ENCODE measurements at regions not wholly inside any gene's neighbourhood (a gene's known extent, or its start where the extent isn't known, plus 50 kb on each side); places are given as distances from the start of the nearest gene placed in this dataset.
A peak's percentile ranks its signal among the peaks of the same experiment; 100 is the strongest.

GRCh38 chr2:150895968-150896367 lies 365.7 kb downstream of the RBM43 start:
- Histone ChIP-seq H2AFZ (ENCODE audit: low read length) (no peak overlapping the region), H3K4me2 (ENCODE audit: insufficient read depth, low read length) (no peak overlapping the region), H3K27ac (ENCODE audit: low read depth, low read length) (no peak overlapping the region), H3K27me3 (ENCODE audit: insufficient read depth, low read length) (no peaks in the 10 kb centered on the region), H3K4me3 (ENCODE audit: insufficient read depth, low read length) (no peak overlapping the region), H3K4me1 (ENCODE audit: insufficient read depth, low read length) (no peaks in the 10 kb centered on the region), H4K20me1 (ENCODE audit: insufficient read depth, low read length) (no peaks in the 10 kb centered on the region), H3K79me2 (ENCODE audit: insufficient read depth, low read length) (no peaks in the 10 kb centered on the region), H3K9me3 (ENCODE audit: low read depth, low read length) (no peaks in the 10 kb centered on the region), H3K36me3 (ENCODE audit: insufficient read depth, low read length) (no peaks in the 10 kb centered on the region)
- no peak for DNase-seq (ENCODE audit: insufficient read length, low spot score, missing footprints)
- TF ChIP-seq CTCF (IDR thresholded peaks at IDR 0.05; ENCODE audit: extremely low read depth, low read depth, low read length): no peak

DNA sequence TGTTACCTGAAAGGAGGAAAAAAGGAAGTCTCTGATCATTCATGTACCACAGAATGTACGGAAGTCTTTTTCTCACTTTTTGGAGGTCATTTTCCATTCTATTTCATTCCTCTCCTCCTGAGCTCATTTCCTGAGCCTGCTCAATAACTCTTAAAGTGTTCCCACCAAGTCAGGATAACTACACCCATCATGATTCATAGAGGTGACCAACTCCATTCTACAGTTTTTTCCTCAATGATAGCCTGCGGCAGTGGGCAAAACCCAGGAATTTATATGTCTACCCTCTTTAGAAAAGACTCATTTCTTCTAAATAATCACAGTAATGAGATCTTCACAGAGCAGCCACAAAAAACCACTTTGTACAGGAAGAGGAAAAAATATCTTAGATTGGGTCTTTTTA lies 372.5 kb downstream of the RBM43 start:
- no peaks in the 10 kb centered on the region for H3K9me3 ChIP-seq (ENCODE audit: low read depth, low read length)
- H2AFZ ChIP-seq (ENCODE audit: low read length): no peak overlapping the region
- no peak for TF ChIP-seq CTCF (IDR thresholded peaks at IDR 0.05; ENCODE audit: extremely low read depth, low read depth, low read length)
- H3K4me2 ChIP-seq (ENCODE audit: insufficient read depth, low read length): no peak overlapping the region
- peaks cover 27% of the 10 kb centered on the region for H3K4me1 ChIP-seq (ENCODE audit: insufficient read depth, low read length)
- no peaks in the 10 kb centered on the region for H3K36me3 ChIP-seq (ENCODE audit: insufficient read depth, low read length)
- H3K4me3 ChIP-seq (ENCODE audit: insufficient read depth, low read length): no peak overlapping the region
- no peak overlapping the region for H3K27ac ChIP-seq (ENCODE audit: low read depth, low read length)
- no peaks in the 10 kb centered on the region for H3K79me2 ChIP-seq (ENCODE audit: insufficient read depth, low read length)
- H4K20me1 ChIP-seq (ENCODE audit: insufficient read depth, low read length): no peaks in the 10 kb centered on the region
- H3K27me3 ChIP-seq (ENCODE audit: insufficient read depth, low read length): no peaks in the 10 kb centered on the region
- DNase-seq (ENCODE audit: insufficient read length, low spot score, missing footprints): no peak

GRCh38 chr2:150888337-150888736 lies 373.3 kb downstream of the RBM43 start:
- TF ChIP-seq CTCF (IDR thresholded peaks at IDR 0.05; ENCODE audit: extremely low read depth, low read depth, low read length): no peak
- Histone ChIP-seq H3K27ac (ENCODE audit: low read depth, low read length) (peak overlapping the region; percentile 38), H3K27me3 (ENCODE audit: insufficient read depth, low read length) (no peaks in the 10 kb centered on the region), H2AFZ (ENCODE audit: low read length) (no peak overlapping the region), H3K4me1 (ENCODE audit: insufficient read depth, low read length) (peaks cover 27% of the 10 kb centered on the region), H3K4me3 (ENCODE audit: insufficient read depth, low read length) (no peak overlapping the region), H3K9me3 (ENCODE audit: low read depth, low read length) (no peaks in the 10 kb centered on the region), H3K4me2 (ENCODE audit: insufficient read depth, low read length) (no peak overlapping the region), H3K36me3 (ENCODE audit: insufficient read depth, low read length) (no peaks in the 10 kb centered on the region), H4K20me1 (ENCODE audit: insufficient read depth, low read length) (no peaks in the 10 kb centered on the region), H3K79me2 (ENCODE audit: insufficient read depth, low read length) (no peaks in the 10 kb centered on the region)
- DNase-seq (ENCODE audit: insufficient read length, low spot score, missing footprints): no peak

DNA sequence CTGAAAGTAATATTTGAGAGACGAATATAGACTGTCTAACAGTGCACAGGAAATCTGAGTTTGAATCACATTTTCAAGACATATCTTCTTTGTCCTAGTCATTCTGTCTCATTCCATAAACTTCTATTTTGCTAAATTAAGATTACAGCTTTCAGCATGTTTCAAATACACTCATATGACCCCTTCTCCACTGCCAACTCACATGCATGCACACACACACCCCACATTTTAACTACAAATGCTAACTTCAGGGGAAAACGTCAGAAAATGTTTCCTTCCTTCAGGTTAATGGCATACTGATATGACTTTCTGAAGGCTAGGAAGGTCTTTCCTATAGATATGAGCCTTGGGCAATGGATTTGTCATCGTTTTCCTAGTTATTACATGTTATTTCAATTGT lies 373.7 kb downstream of the RBM43 start:
- no peak overlapping the region for H3K4me3 ChIP-seq (ENCODE audit: insufficient read depth, low read length)
- no peak for TF ChIP-seq CTCF (IDR thresholded peaks at IDR 0.05; ENCODE audit: extremely low read depth, low read depth, low read length)
- H3K36me3 ChIP-seq (ENCODE audit: insufficient read depth, low read length): no peaks in the 10 kb centered on the region
- H2AFZ ChIP-seq (ENCODE audit: low read length): no peak overlapping the region
- H3K79me2 ChIP-seq (ENCODE audit: insufficient read depth, low read length): no peaks in the 10 kb centered on the region
- H4K20me1 ChIP-seq (ENCODE audit: insufficient read depth, low read length): no peaks in the 10 kb centered on the region
- peaks cover 27% of the 10 kb centered on the region for H3K4me1 ChIP-seq (ENCODE audit: insufficient read depth, low read length)
- no peaks in the 10 kb centered on the region for H3K9me3 ChIP-seq (ENCODE audit: low read depth, low read length)
- H3K27ac ChIP-seq (ENCODE audit: low read depth, low read length): peak overlapping the region; percentile 38
- no peak overlapping the region for H3K4me2 ChIP-seq (ENCODE audit: insufficient read depth, low read length)
- peak; percentile 65 for DNase-seq (ENCODE audit: insufficient read length, low spot score, missing footprints)
- H3K27me3 ChIP-seq (ENCODE audit: insufficient read depth, low read length): no peaks in the 10 kb centered on the region

Measured in osteoblast (primary cell).